Ovary (tissue), 7 donors: ENCODE measurements at regions not wholly inside any gene's neighbourhood (a gene's known extent, or its start where the extent isn't known, plus 50 kb on each side); places are given as distances from the start of the nearest gene placed in this dataset.

Experiments used
- DNase-seq, 5 donors: peaks; one replicate each; pipeline ENCODE4 v3.0.0-alpha.2; 2019 to 2020
- H3K27ac ChIP-seq, 2 donors: fragments of 200-600 bp; one replicate each; pipeline versions ENCODE4 v1.5.1 to v1.8.0; 2019 to 2022
- H3K27me3 ChIP-seq: fragments of 200-600 bp; one replicate; pipeline ENCODE4 v1.8.0; 2022
- H3K36me3 ChIP-seq: fragments of 200-600 bp; sonication (generic); one replicate; pipeline ENCODE4 v1.5.1; 2019
- H3K4me1 ChIP-seq: one replicate; pipeline ENCODE4 v1.8.1; 2013; ENCODE audit warnings: mild to moderate bottlenecking, moderate library complexity; ENCODE audit not compliant: insufficient read depth
- H3K4me3 ChIP-seq: fragments of 200-600 bp; sonication (generic); one replicate; pipeline ENCODE4 v1.5.1; 2017
- H3K9me3 ChIP-seq, 2 donors: fragments of 200-600 bp in 1 of 2; sonication (generic) in 1 of 2; one replicate each; pipeline versions ENCODE4 v1.5.1 to v1.8.1; 2013 to 2019; ENCODE audit warnings: mild to moderate bottlenecking in 1 of 2, moderate library complexity in 1 of 2
- EP300 ChIP-seq: sonication (generic); formaldehyde crosslinking; IDR thresholded peaks from one replicate; pipeline ENCODE4 v1.6.1; 2017; ENCODE audit warnings: antibody characterized with exemption
- POLR2A ChIP-seq: fragments of 450-650 bp; IDR thresholded peaks from one replicate; pipeline ENCODE4 v1.6.1; 2017; ENCODE audit warnings: antibody characterized with exemption, mild to moderate bottlenecking, moderate library complexity
- WGBS, 3 donors: extraction: QIAGEN DNeasy Blood & Tissue Kit in 1 of 3; methylation state at CpG; one replicate each; pipeline versions ENCODE4 v1.1.5 to v1.1.7; 2013 to 2017; 5-methylcytosine and 5-hydroxymethylcytosine counted together
- intact Hi-C, 4 donors: fragments of 100-400 bp; cut with DNase I; formaldehyde crosslinking; loops; one replicate each; pipeline versions ENCODE4 v1.11.0 to v1.15.1; 2022 to 2023
- TF ChIP-seq, protein P1 (sequence below), 3 donors: fragments of 450-650 bp in 2 of 3; fragments of 200-600 bp in 1 of 3; IDR thresholded peaks; one replicate each; pipeline versions ENCODE4 v1.5.1 to v1.8.0; 2016 to 2022; ENCODE audit warnings: antibody characterized with exemption in 3 of 3, mild to moderate bottlenecking in 1 of 3
- donor health status: DM: no; HTN: no; CAD: no; lungs with moderate emphysema.
- donor health status: DM: no; HTN: no; CAD: no.
- donor health status: Bipolar disorder and iron deficiency.
- donor health status: DM: no; HTN: no; CAD: no.
- donor health status: DM: yes; HTN: yes; CAD: no.

GRCh38 chr2:117065912-117066311 lies 748.6 kb upstream of the DDX18 start:
- Histone ChIP-seq H3K4me1 (no peaks in the 10 kb centered on the region), H3K4me3 (no peak overlapping the region), H3K27ac (no peak overlapping the region), H3K9me3 (no peaks in the 10 kb centered on the region), H3K27me3 (no peaks in the 10 kb centered on the region), H3K36me3 (no peaks in the 10 kb centered on the region)
- TF ChIP-seq POLR2A (no peak), EP300 (no peak)
- TF ChIP-seq, protein P1, sequence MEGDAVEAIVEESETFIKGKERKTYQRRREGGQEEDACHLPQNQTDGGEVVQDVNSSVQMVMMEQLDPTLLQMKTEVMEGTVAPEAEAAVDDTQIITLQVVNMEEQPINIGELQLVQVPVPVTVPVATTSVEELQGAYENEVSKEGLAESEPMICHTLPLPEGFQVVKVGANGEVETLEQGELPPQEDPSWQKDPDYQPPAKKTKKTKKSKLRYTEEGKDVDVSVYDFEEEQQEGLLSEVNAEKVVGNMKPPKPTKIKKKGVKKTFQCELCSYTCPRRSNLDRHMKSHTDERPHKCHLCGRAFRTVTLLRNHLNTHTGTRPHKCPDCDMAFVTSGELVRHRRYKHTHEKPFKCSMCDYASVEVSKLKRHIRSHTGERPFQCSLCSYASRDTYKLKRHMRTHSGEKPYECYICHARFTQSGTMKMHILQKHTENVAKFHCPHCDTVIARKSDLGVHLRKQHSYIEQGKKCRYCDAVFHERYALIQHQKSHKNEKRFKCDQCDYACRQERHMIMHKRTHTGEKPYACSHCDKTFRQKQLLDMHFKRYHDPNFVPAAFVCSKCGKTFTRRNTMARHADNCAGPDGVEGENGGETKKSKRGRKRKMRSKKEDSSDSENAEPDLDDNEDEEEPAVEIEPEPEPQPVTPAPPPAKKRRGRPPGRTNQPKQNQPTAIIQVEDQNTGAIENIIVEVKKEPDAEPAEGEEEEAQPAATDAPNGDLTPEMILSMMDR (IDR thresholded peaks at IDR 0.05) = no peak
- intact Hi-C loops = no loop called here
- no peak for DNase-seq
- 62 to 68% (median 67%) methylated on average over 4 of the region's 4 CpGs for WGBS, 3 donors

DNA sequence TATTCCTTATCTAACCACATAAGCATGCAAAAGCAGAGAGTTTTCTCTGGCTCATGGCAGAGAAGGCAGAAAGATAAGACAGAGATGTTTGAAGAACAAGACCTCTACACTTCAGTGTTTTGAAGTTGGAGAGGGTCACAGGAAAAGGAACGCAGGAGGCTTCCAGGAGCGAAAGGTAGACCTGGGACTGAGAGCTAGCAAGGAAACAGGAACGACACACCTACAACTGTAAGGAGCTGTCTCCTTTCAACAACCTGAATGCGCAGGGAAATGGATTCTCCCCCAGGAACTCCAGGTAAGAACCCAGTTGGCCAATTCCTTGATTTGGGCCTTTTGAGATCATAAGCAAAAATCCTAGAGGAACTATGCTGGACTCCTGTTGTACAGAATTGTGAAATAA lies 746.6 kb upstream of the DDX18 start:
- TF ChIP-seq POLR2A (no peak), EP300 (no peak)
- TF ChIP-seq, protein P1 (IDR thresholded peaks at IDR 0.05) = no peak
- Histone ChIP-seq H3K4me1 (no peaks in the 10 kb centered on the region), H3K27me3 (no peaks in the 10 kb centered on the region), H3K9me3 (no peaks in the 10 kb centered on the region), H3K36me3 (no peaks in the 10 kb centered on the region), H3K27ac (no peak overlapping the region), H3K4me3 (no peak overlapping the region)
- no peak for DNase-seq
- 80 to 85% (median 84%) methylated on average over 4 of the region's 4 CpGs for WGBS, 3 donors
- intact Hi-C loops = no loop called here

DNA sequence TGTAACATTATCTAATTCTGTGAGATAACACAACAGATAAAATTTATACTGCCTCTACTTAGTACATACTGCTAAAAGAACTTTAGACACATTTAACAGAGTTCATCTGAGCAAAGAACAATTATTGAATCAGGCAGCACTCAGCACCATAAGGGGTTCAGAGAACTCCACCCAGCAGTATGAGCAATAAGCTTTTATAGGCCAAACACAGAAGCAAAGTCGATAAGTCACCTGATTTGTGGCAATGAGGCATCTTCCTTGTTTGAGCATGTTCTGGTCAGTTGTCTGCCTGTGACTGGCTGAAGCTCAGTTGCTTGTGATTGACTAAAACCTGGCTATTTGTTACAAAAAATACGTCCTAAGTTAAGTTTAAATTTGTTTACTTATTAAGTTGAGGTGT lies 746.1 kb upstream of the DDX18 start:
- 41 to 71% (median 52%) methylated on average over 2 of the region's 2 CpGs for WGBS, 3 donors
- TF ChIP-seq POLR2A = no peak
- TF ChIP-seq, protein P1 (IDR thresholded peaks at IDR 0.05) = no peak
- TF ChIP-seq EP300 = no peak
- Histone ChIP-seq H3K27me3 (no peaks in the 10 kb centered on the region), H3K36me3 (no peaks in the 10 kb centered on the region), H3K9me3 (no peaks in the 10 kb centered on the region), H3K27ac (no peak overlapping the region), H3K4me1 (no peaks in the 10 kb centered on the region), H3K4me3 (no peak overlapping the region)
- intact Hi-C loops = no loop called here
- DNase-seq = no peak

DNA sequence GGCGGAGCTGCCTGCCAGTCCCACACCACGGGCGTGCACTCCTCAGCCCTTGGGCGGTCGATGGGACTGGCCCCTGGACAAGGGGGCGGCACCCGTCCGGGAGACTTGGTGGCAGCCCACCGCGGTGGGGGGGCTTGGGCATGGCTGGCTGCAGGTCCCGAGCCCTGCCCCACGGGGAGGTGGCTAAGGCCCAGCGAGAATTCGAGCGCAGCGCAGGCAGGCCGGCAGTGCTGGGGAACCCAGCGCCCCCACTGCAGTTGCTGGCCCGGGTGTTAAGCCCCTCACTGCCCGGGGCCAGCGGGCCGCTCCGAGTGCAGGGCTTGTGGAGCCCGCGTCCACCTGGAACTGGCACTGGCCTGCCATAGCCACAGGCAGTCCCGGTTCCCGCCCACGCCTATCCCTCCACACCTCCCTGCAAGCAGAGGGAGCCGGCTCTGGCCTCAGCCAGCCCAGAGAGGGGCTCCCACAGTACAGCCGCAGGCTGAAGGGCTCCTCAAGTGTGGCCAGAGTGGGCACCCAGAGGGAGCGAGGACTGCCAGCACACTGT lies 742.9 kb upstream of the DDX18 start:
- TF ChIP-seq EP300 (no peak), POLR2A (no peak)
- TF ChIP-seq, protein P1 (IDR thresholded peaks at IDR 0.05) = no peak
- peak in 1 of 5 donors; percentile 19 for DNase-seq
- no peaks in the 10 kb centered on the region for H3K4me1 ChIP-seq

More for the DNA sequence above, 742.9 kb upstream of the DDX18 start:
- Histone ChIP-seq H3K9me3 (no peaks in the 10 kb centered on the region), H3K4me3 (no peak overlapping the region), H3K27ac (no peak overlapping the region), H3K27me3 (no peaks in the 10 kb centered on the region), H3K36me3 (no peaks in the 10 kb centered on the region)
- intact Hi-C loops = no loop called here
- 96 to 98% (median 96%) methylated on average over 22 to 31 of the region's 31 CpGs for WGBS, 3 donors
